Activated CD4-positive, CD25-positive, alpha-beta regulatory T cell treated with anti-CD3 and anti-CD28 coated beads, Interleukin-2, amount 50 U/mL, for 72 hours (primary cell): ENCODE measurements at regions not wholly inside any gene's neighbourhood (a gene's known extent, or its start where the extent isn't known, plus 50 kb on each side); places are given as distances from the start of the nearest gene placed in this dataset.
"Not testable (repeated sequence)": the region's sequence is repeated elsewhere in the genome, so short reads cannot be mapped to it uniquely, and the experiment has no call there.

Experiments used
- DNase-seq: peaks from one replicate; pipeline ENCODE4 v3.0.0; 2021

DNA sequence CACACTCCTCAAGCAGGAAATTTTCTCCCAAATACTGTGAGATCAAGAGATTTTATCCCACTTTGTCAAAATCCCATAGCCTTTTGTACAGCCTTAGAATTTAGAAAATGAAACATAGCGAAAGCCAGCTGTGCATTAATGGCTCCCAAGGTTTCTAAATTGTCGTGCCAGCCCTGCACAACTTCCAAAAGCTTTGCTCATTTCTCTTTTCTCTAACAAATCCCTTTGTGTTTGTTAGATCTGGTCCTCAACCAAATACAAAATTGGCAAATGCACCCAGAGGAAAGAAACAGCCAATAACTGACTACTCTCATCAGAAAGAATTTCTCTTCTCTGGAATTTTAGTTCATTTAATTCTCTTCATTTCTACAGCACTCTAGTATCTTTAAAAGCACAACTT is 361.1 kb downstream of the INSIG2 start:
- no peak for DNase-seq

DNA sequence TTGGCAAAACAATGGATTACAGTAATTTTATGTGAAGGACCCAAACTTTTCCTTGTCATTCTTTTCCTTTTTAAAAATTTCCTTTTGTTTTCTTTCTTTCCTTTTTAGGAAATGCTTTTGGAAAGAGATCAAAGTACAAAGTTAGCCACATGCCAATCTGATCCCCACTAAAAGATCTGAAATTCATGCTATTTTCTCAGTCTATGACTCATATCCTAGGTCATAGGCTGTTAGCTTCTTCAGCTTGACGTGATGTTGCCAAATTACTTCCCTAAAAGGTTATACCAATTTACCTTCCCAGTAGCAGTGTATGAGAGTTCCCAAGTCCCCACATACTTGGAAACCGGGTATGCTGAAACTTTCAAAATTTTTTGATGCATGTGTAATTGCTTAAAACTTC is 355.3 kb downstream of the INSIG2 start:
- no peak for DNase-seq

DNA sequence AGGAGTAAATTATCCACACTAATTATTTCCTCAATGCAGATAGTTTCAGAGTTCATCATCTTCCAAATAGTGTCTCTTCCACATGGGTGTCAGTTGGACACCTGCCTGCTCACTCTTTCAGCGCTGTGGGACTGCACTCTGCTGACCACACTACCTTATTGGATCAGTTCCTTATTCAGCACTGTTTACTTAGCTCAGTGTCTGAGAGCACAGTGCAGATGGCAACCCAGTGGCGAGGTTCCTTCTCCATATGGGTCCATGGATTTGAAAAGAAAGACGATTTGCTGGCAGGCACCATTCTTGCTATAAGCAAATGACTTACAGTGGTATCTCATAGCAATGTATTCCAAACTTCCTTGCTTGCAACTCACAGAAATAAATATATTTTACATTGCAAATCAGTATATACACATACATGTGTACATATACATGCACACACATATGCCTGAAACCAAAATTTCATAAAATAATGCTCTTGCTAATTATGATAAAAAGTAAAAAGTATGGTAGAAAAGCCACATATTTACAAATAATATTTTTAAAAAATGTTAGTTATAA is 354.8 kb downstream of the INSIG2 start:
- DNase-seq, result no peak

- no peak for DNase-seq
These were observed 353.8 kb downstream of the INSIG2 start for GRCh38 chr2:118442046-118442445.

DNA sequence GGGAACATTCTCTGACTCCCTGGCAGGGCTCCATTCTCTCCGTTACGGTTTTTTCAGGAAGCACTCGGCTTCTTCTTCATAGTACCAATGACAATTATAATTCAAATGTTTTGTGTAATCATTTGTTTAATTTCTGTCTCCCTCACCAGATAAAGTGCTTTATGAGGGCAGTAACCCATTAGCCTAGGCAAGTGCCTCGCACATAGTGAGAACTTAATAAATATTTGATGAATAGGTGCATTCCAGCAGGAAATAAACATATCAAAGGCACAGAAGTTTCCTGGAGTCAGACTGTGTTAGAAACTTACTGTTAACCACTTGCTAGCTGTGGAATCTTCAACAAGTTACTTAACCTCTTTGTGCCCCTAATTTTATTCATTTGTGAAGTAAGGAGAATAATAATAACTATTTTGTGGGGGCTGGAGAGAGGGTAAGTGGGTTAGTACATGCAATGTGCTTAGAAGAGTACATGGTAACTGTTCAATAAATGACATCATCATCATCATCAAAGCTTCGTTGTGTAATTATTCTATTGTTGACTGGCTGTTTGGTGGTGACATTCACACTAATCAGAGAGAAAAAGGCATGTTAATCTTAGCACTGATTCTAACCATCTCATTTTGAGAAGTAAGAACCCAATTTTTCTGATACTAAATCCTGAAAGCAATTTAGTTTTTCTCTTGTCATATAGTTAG is 352.3 kb downstream of the INSIG2 start:
- DNase-seq, result no peak

GRCh38 chr2:118437501-118437900 is 349.2 kb downstream of the INSIG2 start:
- DNase-seq, result no peak

- no peak for DNase-seq
These were observed 343.7 kb downstream of the INSIG2 start for GRCh38 chr2:118431997-118432396.

DNA sequence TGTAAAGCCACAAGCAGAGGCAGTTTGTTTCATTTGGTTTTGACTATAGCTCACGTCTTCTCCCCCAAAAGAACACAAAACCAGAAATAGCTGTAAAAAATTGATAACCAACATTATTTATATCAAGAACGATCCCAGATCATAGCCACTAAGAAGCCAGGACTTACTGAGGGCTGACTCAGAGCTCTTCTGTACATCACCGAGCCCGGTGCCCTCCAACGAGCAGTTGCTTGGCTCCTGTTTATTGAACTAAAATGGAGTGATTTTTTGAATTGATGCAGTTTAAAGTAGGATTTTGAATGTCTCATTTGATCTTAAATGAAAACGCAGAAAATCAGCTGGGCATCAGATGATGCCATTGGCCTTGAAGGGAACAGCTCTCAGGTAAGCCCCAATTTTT is 343.3 kb downstream of the INSIG2 start:
- no peak for DNase-seq

GRCh38 chr2:118431165-118431517 is 342.9 kb downstream of the INSIG2 start:
- no peak for DNase-seq

DNA sequence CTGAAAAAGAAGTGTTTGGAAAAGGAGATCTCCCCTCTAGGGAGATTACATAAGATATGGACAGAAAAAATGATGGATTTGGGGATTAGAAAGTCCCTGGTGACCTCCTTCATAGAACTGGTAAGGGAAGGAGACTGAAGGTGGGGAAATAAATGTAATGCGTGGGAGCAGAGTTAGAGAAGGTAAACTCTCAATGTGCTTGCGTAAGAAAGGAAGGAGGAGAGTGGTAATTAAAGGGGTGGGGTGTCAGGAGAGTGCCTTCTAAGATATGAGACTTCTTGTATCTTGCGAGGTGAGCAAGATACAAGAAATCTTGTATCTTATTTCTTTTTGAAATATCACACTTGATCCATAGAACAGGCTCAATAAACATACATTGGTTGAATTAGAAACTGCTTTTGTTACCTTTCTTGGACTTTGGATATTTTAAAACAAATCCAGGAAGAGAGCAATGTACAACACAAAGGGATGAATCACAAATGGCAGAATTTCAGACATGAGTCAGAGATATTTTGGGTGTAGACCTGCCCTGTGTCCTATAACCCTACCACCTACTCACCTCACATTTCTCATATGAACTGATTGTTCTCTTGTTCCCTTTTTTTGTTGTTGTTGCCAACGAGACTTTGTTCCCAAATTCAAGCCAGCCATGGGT is 342.4 kb downstream of the INSIG2 start:
- no peak for DNase-seq

GRCh38 chr2:118425191-118425590 is 336.9 kb downstream of the INSIG2 start:
- no peak for DNase-seq

DNA sequence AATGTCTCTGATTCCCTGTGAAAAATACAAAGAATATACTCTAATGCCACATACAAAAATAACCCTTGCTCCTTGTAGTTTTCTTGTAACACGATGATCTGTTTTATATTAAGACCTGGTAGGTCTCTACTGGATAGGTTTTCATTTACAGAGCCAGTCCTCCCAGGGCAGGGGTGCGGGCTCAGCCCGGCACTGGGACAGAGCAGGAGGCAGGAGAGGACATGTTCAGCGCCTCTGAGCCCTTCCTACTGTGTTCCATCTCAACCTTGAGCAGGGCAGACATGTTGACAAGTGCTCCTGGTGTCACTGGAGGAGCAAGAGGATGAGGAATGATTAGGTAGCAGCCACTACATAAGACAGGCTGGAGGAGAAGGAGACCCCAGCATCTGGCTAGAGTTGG is 335.5 kb downstream of the INSIG2 start:
- DNase-seq, result no peak

GRCh38 chr2:118421648-118422047 is 333.4 kb downstream of the INSIG2 start:
- no peak for DNase-seq

GRCh38 chr2:118417406-118418120 is 329.3 kb downstream of the INSIG2 start:
- DNase-seq, result no peak

DNA sequence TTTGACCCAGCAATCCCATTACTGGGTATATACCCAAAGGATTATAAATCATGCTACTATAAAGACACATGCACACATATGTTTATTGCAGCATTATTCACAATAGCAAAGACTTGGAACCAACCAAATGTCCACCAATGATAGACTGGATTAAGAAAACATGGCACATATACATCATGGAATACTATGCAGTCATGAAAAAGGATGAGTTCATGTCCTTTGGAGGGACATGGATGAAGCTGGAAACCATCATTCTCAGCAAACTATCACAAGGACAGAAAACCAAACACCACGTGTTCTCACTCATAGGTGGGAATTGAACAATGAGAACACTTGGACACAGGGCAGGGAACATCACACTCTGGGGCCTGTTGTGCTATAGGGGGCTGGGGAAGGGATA is 326.9 kb downstream of the INSIG2 start:
- DNase-seq, result not testable (repeated sequence)

DNA sequence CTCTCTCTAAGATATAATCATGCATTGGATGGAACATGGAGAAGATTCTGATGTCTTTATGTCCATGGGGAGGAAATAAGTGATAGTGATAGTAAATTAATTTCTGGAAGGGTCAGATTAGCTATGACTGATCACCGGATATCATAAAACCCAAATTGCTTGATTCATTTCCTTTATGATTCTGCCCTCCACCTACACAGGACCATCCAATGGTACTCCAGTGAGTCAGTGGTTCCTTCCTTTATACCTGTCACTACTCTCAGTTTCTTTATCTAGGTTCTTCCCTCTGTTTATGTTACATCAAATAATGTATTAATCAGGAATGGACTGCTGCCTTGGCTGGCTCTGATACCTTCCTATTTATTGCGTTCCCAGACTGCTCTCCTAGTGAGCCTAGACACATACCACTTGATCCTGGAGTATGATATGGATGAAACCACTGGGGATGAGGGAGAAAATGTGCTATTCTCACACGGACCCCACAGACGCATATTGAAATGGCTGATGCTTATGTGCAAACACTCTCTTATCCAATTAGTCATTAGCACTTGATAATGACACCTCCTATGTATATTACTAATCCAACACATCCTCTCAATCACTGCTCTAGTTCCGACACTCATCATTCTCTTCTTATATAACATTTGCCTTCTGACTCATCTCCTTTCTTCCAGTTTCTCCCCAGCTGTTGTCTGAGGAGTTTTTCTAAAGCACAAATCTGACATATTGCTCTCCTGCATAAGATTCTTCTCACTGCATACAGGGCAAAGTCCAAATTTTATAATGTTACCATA is 315.6 kb downstream of the INSIG2 start:
- DNase-seq, result no peak

DNA sequence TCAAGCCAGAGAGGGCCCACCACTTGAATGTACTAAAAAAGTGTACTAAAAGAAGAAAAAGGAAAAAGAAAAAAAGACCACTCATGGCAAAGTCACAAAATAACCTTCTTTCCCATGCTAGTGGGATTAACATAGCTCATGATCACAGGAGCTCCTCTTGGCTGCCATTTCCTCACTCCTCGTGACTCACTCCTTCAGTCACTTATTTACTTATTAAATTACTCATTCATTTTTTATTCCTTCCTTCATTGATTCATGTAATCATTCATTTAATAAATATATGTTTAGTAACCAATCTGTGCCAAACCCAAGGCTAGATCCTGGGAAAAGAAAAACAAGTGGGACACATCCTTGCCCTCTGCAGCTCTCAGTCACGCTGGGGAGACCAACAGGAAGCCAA is 300.5 kb downstream of the INSIG2 start:
- DNase-seq, result no peak

- no peak for DNase-seq
These were observed 299.2 kb downstream of the INSIG2 start for GRCh38 chr2:118387509-118387908.

DNA sequence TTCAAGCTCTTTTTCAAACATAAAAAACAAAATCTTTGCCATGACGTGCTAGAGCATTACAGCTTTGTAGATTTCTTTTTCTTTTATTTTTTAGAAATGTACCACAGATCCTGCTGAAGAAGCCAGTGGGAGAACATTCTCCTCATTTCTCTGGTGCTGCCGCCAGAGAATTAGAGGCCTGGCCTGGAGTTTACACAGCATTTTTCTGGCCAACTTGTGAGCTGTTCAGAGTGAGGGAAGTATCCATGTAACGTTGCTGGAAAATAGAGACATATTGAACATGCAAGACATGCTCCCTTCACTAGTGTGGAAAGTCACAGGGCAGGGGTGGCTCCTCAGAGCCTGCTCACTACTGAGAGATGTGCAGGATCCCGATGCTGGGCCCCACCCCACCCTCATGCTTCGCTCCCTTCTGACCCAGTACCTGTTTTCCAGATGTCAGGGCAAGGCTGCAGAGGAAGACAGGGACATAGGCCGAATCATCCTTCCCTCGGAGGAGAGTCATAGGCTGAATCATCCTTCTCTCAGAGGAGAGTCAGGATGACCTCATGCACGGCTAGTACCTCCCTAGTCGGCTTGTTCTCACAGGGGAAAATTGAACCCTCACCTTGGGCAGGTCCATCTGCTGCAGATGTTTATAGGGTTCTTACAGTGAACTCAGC is 298.5 kb downstream of the INSIG2 start:
- no peak for DNase-seq

DNA sequence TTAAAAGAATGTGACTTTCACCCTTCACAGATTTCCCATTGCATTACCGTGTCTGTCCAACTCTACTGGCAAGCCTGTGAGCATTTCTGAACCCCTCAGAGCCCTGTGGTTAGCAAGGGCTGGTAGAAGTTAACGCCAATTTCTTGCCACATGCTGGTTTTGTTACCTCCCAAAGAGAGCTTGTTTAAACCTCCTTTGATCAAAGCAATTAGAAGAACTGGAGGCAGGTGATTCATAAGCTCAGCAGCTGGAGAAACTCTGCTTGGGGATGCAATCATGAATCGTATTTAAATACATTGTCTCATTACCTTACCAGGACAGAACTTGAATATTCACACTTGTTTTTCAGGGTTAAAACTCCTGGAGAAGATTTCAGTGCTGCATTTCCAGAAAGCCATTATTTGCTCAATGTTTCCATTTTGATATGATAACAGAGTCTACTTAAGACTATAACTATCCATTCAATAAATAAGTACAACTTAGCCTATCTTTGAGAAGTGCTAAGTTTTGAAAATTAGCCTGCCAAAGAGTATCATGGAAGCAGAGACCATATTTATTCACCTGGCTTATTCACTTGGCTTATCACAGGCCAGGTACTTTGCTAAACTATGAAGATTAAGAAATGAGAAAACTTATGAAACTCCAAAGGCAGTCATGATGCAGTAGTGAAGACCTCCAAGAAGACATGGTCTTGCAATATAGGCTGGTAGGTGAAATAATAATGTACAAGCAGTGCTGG is 292.8 kb downstream of the INSIG2 start:
- no peak for DNase-seq

DNA sequence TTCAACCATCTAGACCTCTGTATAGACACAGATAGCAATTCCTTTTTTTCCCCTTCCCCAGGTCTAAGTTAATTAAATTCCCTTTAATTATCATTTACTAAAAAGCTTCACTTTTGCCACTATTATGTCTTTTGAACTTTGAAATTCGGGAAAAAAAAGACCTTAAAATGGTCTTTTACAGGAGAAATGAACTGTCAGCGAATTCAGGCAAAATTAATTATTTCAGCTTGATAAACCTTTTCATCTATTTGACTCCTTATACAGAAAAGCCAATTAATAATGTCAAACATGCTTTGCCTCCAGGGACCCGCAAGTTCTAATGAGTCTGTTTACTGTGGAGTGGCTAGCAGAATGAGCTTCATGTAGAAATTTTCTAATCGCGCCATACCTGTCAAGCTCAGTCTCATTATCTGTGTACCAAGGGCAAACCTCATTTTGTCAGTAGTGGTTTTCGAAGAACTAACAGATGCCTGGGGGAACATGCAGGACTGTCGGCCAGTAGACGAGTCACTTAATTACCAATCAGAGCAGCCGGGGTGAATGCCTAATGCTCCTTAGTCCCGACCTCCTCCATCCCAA is 287.7 kb downstream of the INSIG2 start:
- no peak for DNase-seq
